NT2/D1 (cell line): ENCODE measurements at regions not wholly inside any gene's neighbourhood (a gene's known extent, or its start where the extent isn't known, plus 50 kb on each side); places are given as distances from the start of the nearest gene placed in this dataset.

Source experiments
- SUZ12 ChIP-seq: IDR thresholded peaks from 2 replicates; pipeline ENCODE4 v1.6.1; 2011; ENCODE audit not compliant: insufficient read length, insufficient read depth; ENCODE audit errors: extremely low read depth
- YY1 ChIP-seq: IDR thresholded peaks from 2 replicates; pipeline ENCODE4 v1.6.1; 2011; ENCODE audit not compliant: insufficient read length, insufficient read depth
- ZNF274 ChIP-seq: IDR thresholded peaks from 2 replicates; pipeline ENCODE4 v1.6.1; 2011; ENCODE audit warnings: mild to moderate bottlenecking, low read depth, low read length

DNA sequence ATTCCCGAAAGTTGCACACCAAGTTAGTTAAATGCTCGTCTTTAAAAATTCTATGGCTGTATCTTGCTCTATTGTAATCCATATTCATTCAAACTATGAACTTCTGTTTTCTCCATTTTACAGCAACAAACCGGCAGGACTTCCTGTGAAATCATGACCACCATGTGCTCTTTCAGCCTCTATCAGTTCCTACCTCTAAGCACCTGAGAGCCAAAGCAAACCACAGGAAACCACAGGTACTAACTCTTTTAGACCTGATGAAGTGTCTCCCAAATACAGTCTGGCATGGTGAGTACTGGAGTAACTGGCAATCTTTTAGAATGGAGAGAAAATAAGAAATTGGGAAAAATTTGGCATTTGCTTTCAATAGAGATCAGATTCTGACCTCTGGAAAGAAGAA, 186.5 kb upstream of the SLITRK3 start:
- TF ChIP-seq ZNF274 (no peak), SUZ12 (no peak), YY1 (no peak)
